ENCODE measurements at regions not wholly inside any gene's neighbourhood (a gene's known extent, or its start where the extent isn't known, plus 50 kb on each side); places are given as distances from the start of the nearest gene placed in this dataset.

DNA sequence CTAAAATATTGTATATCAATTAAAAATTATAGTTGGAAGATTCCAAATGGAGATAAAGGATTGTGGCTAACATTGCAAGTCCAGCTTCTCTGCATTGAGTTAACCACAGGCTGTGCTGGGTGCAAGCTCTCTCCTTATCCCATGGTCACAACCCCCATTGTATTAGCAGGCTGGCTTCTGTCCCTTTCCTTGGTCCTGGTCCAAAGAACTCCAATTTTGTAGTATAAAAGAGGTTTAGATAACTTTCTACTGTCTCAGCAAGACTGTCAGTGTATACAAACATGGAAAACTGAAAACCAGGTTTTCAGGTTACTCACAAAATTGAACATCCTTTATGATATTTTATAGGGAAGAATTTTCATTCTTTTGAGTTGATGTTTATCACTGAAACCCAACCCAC, 76.6 kb upstream of the HS3ST3A1 start (continued):
- TF ChIP-seq ZNF462 (CRISPR knock-in tag; IDR thresholded peaks at IDR 0.05): no peak
- no peak for TF ChIP-seq EZH2 (IDR thresholded peaks at IDR 0.05; ENCODE audit: low read depth, unreplicated experiment)
- TF ChIP-seq POLR2AphosphoS5 (IDR thresholded peaks at IDR 0.05; ENCODE audit: low read depth): no peak

GRCh38 chr17:13678841-13679240, 77.1 kb upstream of the HS3ST3A1 start:
- Histone ChIP-seq H4K20me1 (replicated peaks; ENCODE audit: insufficient read depth) (no peaks in the 10 kb centered on the region), H3K36me3 (ENCODE audit: insufficient read depth) (no peaks in the 10 kb centered on the region), H3F3A (replicated peaks; ENCODE audit: low read depth) (no peaks in the 10 kb centered on the region), H2AFZ (no peak overlapping the region), H3K27me3 (ENCODE audit: insufficient read depth) (no peaks in the 10 kb centered on the region), H3K9me2 (ENCODE audit: insufficient read depth) (no peaks in the 10 kb centered on the region), H3K27ac (ENCODE audit: low read depth) (no peak overlapping the region), H3K4me1 (ENCODE audit: insufficient read depth) (no peaks in the 10 kb centered on the region), H3K4me2 (no peak overlapping the region), H3K79me2 (replicated peaks; ENCODE audit: insufficient read depth) (no peaks in the 10 kb centered on the region), H3K4me3 (no peak overlapping the region)
- Mint-ChIP-seq H3K9me3 (no peaks in the 10 kb centered on the region), H3K36me3 (ENCODE audit: low read depth) (no peaks in the 10 kb centered on the region), H3K27me3 (ENCODE audit: insufficient read depth, low read depth, poor library complexity) (peaks cover 1% of the 10 kb centered on the region), H3K4me1 (no peaks in the 10 kb centered on the region), H3K27ac (no peak overlapping the region), H3K4me3 (no peak overlapping the region)
- no peak for ATAC-seq
- TF ChIP-seq ZNF331 (CRISPR knock-in tag; IDR thresholded peaks at IDR 0.05; ENCODE audit: low read depth): no peak
- TF ChIP-seq NANOG (IDR thresholded peaks at IDR 0.05; ENCODE audit: borderline replicate concordance): no peak
- no peak for TF ChIP-seq POLR2AphosphoS5 (IDR thresholded peaks at IDR 0.05; ENCODE audit: low read depth)
- TF ChIP-seq ETS1 (IDR thresholded peaks at IDR 0.05): no peak
- TF ChIP-seq ZNF114 (CRISPR knock-in tag; IDR thresholded peaks at IDR 0.05): no peak
- no peak for TF ChIP-seq JUNB (IDR thresholded peaks at IDR 0.05; ENCODE audit: unreplicated experiment)
- TF ChIP-seq CREB1 (CRISPR knock-in tag; IDR thresholded peaks at IDR 0.05; ENCODE audit: low read depth): no peak
- TF ChIP-seq CTCF (conservative IDR thresholded peaks at IDR 0.05; ENCODE audit: low read depth in 2 of 2): no peak
- TF ChIP-seq EZH2 (IDR thresholded peaks at IDR 0.05; ENCODE audit: low read depth, unreplicated experiment): no peak
- no peak for DNase-seq (ENCODE audit: low spot score)

All from GM23338 (cell line).